HG03442 (cell line): ENCODE measurements at regions not wholly inside any gene's neighbourhood (a gene's known extent, or its start where the extent isn't known, plus 50 kb on each side); places are given as distances from the start of the nearest gene placed in this dataset.
"Not testable (repeated sequence)": the region's sequence is repeated elsewhere in the genome, so short reads cannot be mapped to it uniquely, and the experiment has no call there.

ENCODE experiments used
- ATAC-seq: cut with Tn5 transposase; IDR thresholded peaks from one replicate; pipeline ENCODE4 v1.9.1; 2021; ENCODE audit warnings: mild to moderate bottlenecking, moderate library complexity; ENCODE audit not compliant: unreplicated experiment

GRCh38 chr15:66959875-66960274 lies 105.5 kb upstream of the SMAD3 start:
- no peak for ATAC-seq

GRCh38 chr15:66960519-66960918 lies 104.9 kb upstream of the SMAD3 start:
- ATAC-seq: no peak

- ATAC-seq: no peak
These were observed 104.0 kb upstream of the SMAD3 start for GRCh38 chr15:66961407-66961884.

GRCh38 chr15:66961901-66962300 lies 103.5 kb upstream of the SMAD3 start:
- ATAC-seq: no peak

- ATAC-seq: no peak
These were observed 102.9 kb upstream of the SMAD3 start for GRCh38 chr15:66962522-66962921.

GRCh38 chr15:66963084-66963483 lies 102.3 kb upstream of the SMAD3 start:
- no peak for ATAC-seq

GRCh38 chr15:66963710-66964109 lies 101.7 kb upstream of the SMAD3 start:
- no peak for ATAC-seq

GRCh38 chr15:66964111-66964738 lies 101.2 kb upstream of the SMAD3 start:
- no peak for ATAC-seq

GRCh38 chr15:66964791-66965190 lies 100.6 kb upstream of the SMAD3 start:
- ATAC-seq: no peak

- ATAC-seq: no peak
These were observed 100.1 kb upstream of the SMAD3 start for GRCh38 chr15:66965201-66965900.

GRCh38 chr15:66966256-66966655 lies 99.1 kb upstream of the SMAD3 start:
- no peak for ATAC-seq

GRCh38 chr15:66968806-66969596 lies 96.4 kb upstream of the SMAD3 start:
- ATAC-seq: no peak

- ATAC-seq: not testable (repeated sequence)
These were observed 91.3 kb upstream of the SMAD3 start for GRCh38 chr15:66974131-66974530.

GRCh38 chr15:66976106-66976640 lies 89.2 kb upstream of the SMAD3 start:
- ATAC-seq: not testable (repeated sequence)

GRCh38 chr15:66980326-66980725 lies 85.1 kb upstream of the SMAD3 start:
- ATAC-seq: not testable (repeated sequence)

GRCh38 chr15:66981771-66982170 lies 83.6 kb upstream of the SMAD3 start:
- no peak for ATAC-seq

GRCh38 chr15:66982250-66982649 lies 83.2 kb upstream of the SMAD3 start:
- no peak for ATAC-seq

- no peak for ATAC-seq
These were observed 82.6 kb upstream of the SMAD3 start for GRCh38 chr15:66982816-66983215.

GRCh38 chr15:66985653-66986052 lies 79.7 kb upstream of the SMAD3 start:
- ATAC-seq: no peak

GRCh38 chr15:66986951-66987350 lies 78.5 kb upstream of the SMAD3 start:
- ATAC-seq: no peak

- no peak for ATAC-seq
These were observed 72.3 kb upstream of the SMAD3 start for GRCh38 chr15:66993090-66993489.
